ENCODE measurements at regions not wholly inside any gene's neighbourhood (a gene's known extent, or its start where the extent isn't known, plus 50 kb on each side); places are given as distances from the start of the nearest gene placed in this dataset.

DNA sequence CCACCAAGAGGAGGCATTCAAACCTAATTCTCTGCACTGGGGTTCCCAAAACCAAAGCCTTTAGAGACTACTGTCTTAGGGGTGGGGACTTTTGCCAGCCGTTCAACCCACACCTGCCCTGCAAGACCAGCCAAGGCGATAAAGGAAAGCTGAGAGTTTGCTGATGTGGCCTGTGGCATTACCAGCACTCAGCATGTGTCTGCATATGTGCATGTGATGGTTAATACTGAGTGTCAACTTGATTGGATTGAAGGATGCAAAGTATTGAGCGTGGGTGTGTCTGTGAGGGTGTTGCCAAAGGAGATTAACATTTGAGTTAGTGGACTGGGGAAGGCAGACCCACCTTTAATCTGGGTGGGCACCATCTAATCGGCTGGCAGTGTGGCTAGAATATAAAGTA, 474.2 kb downstream of the MED10 start:
- DNase-seq (no peak), ATAC-seq (no peak)
- H3K79me2 ChIP-seq (ENCODE audit: low read length), result no peaks in the 10 kb centered on the region
- ChIA-PET CTCF (no interaction called here), POLR2A (ENCODE audit: unreplicated experiment) (no interaction called here)
- no peak overlapping the region for H3K9ac ChIP-seq (ENCODE audit: low read length)
- H3F3A ChIP-seq (ENCODE audit: low read length, unreplicated experiment), result no peaks in the 10 kb centered on the region
- no peaks in the 10 kb centered on the region for H3K9me2 ChIP-seq (replicated peaks; ENCODE audit: low read length)
- no peak for TF ChIP-seq EZH2phosphoT487 (IDR thresholded peaks at IDR 0.05; ENCODE audit: borderline replicate concordance, low read length)
- no peak for TF ChIP-seq EZH2 (IDR thresholded peaks at IDR 0.05; ENCODE audit: low read length, unreplicated experiment)
- TF ChIP-seq, protein P1, sequence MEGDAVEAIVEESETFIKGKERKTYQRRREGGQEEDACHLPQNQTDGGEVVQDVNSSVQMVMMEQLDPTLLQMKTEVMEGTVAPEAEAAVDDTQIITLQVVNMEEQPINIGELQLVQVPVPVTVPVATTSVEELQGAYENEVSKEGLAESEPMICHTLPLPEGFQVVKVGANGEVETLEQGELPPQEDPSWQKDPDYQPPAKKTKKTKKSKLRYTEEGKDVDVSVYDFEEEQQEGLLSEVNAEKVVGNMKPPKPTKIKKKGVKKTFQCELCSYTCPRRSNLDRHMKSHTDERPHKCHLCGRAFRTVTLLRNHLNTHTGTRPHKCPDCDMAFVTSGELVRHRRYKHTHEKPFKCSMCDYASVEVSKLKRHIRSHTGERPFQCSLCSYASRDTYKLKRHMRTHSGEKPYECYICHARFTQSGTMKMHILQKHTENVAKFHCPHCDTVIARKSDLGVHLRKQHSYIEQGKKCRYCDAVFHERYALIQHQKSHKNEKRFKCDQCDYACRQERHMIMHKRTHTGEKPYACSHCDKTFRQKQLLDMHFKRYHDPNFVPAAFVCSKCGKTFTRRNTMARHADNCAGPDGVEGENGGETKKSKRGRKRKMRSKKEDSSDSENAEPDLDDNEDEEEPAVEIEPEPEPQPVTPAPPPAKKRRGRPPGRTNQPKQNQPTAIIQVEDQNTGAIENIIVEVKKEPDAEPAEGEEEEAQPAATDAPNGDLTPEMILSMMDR (conservative IDR thresholded peaks at IDR 0.05; ENCODE audit: low read depth, low read length), result no peak
- no peaks in the 10 kb centered on the region for H4K20me1 ChIP-seq (ENCODE audit: low read length)
- no peaks in the 10 kb centered on the region for H3K27me3 ChIP-seq (ENCODE audit: low read length)
- H3K4me2 ChIP-seq (ENCODE audit: low read length), result no peak overlapping the region
- no TSS peak for BruUV-seq (replicated peaks)
- intact Hi-C loops (cut with micrococcal nuclease), result no loop called here
- H3K4me1 ChIP-seq (ENCODE audit: insufficient read depth, low read length), result no peaks in the 10 kb centered on the region
- no peaks in the 10 kb centered on the region for H3K36me3 ChIP-seq (ENCODE audit: low read depth, low read length)
- no peak overlapping the region for H3K27ac ChIP-seq (ENCODE audit: low read length)
- H2AFZ ChIP-seq (ENCODE audit: low read length), result no peak overlapping the region
- peaks cover 6% of the 10 kb centered on the region; the same call in 1 of the 2 replicates for H3K9me3 ChIP-seq (ENCODE audit: low read length)
- H3K4me3 ChIP-seq (ENCODE audit: low read length), result no peak overlapping the region

DNA sequence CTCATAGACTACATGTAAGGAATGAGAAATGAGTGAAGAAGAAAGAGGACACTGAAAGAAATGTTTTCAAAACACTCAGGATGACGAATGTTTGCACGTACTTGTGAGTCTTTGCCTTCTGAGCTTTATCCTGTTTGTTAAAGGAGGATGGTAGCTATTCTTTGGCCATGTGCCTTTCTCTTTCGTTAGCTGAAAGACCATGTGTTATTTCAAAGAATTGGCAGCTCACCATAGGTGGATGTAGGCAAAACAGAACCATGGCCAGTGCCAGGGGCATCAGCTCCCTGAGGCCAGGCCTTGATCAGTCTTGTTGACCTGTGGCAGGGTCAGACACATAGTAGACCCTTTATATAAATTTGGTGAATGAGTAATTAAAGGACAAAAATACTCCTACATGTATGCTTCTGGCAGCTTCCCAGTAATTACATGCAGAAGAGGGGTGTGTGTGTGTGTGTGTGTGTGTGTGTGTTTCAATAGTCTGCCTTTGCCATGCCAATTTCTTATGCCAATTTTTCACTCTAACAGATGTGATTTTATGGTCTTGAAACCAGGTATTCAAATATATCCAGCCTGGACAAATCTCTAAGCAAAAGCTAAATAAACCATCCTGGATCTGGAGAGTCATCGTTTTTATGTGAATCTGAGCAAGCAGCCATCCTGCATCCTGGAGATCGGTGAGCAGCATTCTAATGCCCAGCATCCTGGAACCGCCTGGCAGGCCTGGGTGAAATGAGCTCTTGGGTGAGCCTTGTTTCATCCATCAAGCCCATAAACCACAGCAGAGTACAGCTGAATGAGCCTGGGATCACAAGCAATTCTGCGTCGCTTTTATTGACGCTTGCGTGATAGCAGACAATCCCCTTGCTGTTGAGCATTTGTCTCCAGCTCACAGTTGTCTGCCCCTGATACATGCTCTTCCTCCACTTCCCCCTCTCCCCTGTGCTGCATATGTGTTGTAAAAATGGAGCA, 475.4 kb downstream of the MED10 start:
- H2AFZ ChIP-seq (ENCODE audit: low read length), result no peak overlapping the region
- H3K27me3 ChIP-seq (ENCODE audit: low read length), result no peaks in the 10 kb centered on the region
- DNase-seq, result no peak
- intact Hi-C loops (cut with micrococcal nuclease), result no loop called here
- no peaks in the 10 kb centered on the region for H3K9me2 ChIP-seq (replicated peaks; ENCODE audit: low read length)
- H3K79me2 ChIP-seq (ENCODE audit: low read length), result no peaks in the 10 kb centered on the region
- no peak overlapping the region for H3K4me3 ChIP-seq (ENCODE audit: low read length)
- H3K4me2 ChIP-seq (ENCODE audit: low read length), result no peak overlapping the region
- no peaks in the 10 kb centered on the region for H3K36me3 ChIP-seq (ENCODE audit: low read depth, low read length)
- POLR2A ChIA-PET (ENCODE audit: unreplicated experiment), result no interaction called here
- H3K4me1 ChIP-seq (ENCODE audit: insufficient read depth, low read length), result no peaks in the 10 kb centered on the region
- CTCF ChIA-PET, result no interaction called here
- H4K20me1 ChIP-seq (ENCODE audit: low read length), result no peaks in the 10 kb centered on the region
- ATAC-seq, result no peak
- BruUV-seq (replicated peaks), result no TSS peak
- peaks cover 6% of the 10 kb centered on the region; the same call in 1 of the 2 replicates for H3K9me3 ChIP-seq (ENCODE audit: low read length)
- no peak overlapping the region for H3K9ac ChIP-seq (ENCODE audit: low read length)
- H3K27ac ChIP-seq (ENCODE audit: low read length), result no peak overlapping the region
- no peaks in the 10 kb centered on the region for H3F3A ChIP-seq (ENCODE audit: low read length, unreplicated experiment)
- TF ChIP-seq EZH2 (IDR thresholded peaks at IDR 0.05; ENCODE audit: low read length, unreplicated experiment) (no peak), EZH2phosphoT487 (IDR thresholded peaks at IDR 0.05; ENCODE audit: borderline replicate concordance, low read length) (no peak)
- TF ChIP-seq, protein P1 (conservative IDR thresholded peaks at IDR 0.05; ENCODE audit: low read depth, low read length), result no peak

DNA sequence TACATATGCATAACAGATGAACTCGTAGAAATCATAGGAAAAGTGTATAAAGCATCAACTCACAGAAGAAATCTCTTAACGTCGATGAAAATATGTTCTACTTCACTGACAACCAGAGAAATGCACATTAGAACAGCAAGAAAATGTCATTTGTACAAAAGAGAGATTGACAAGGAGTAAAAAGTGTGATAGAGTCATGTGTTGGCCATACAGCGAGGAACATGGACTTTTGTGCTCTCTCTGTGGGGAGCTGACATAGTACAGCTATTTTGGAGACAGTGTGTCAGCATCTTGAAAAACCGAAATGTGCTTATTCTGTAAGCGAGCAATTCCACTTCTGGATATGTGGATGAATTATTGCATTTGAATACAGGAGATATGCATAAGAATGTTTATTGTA, 477.9 kb downstream of the ICE1 start:
- no peaks in the 10 kb centered on the region for H3K36me3 ChIP-seq (ENCODE audit: low read depth, low read length)
- H3F3A ChIP-seq (ENCODE audit: low read length, unreplicated experiment), result no peaks in the 10 kb centered on the region
- DNase-seq (no peak), ATAC-seq (no peak)
- no peak for TF ChIP-seq EZH2 (IDR thresholded peaks at IDR 0.05; ENCODE audit: low read length, unreplicated experiment)
- no peak for TF ChIP-seq EZH2phosphoT487 (IDR thresholded peaks at IDR 0.05; ENCODE audit: borderline replicate concordance, low read length)
- TF ChIP-seq, protein P1 (conservative IDR thresholded peaks at IDR 0.05; ENCODE audit: low read depth, low read length), result no peak
- no peak overlapping the region for H3K27ac ChIP-seq (ENCODE audit: low read length)
- ChIA-PET CTCF (no interaction called here), POLR2A (ENCODE audit: unreplicated experiment) (no interaction called here)
- H3K9ac ChIP-seq (ENCODE audit: low read length), result no peak overlapping the region
- H4K20me1 ChIP-seq (ENCODE audit: low read length), result no peaks in the 10 kb centered on the region
- no peak overlapping the region for H3K4me2 ChIP-seq (ENCODE audit: low read length)
- no peaks in the 10 kb centered on the region for H3K79me2 ChIP-seq (ENCODE audit: low read length)
- no peaks in the 10 kb centered on the region for H3K4me1 ChIP-seq (ENCODE audit: insufficient read depth, low read length)
- BruUV-seq (replicated peaks), result no TSS peak
- H3K27me3 ChIP-seq (ENCODE audit: low read length), result no peaks in the 10 kb centered on the region
- no peak overlapping the region for H3K4me3 ChIP-seq (ENCODE audit: low read length)
- H3K9me3 ChIP-seq (ENCODE audit: low read length), result peaks cover 6% of the 10 kb centered on the region; the same call in 1 of the 2 replicates
- intact Hi-C loops (cut with micrococcal nuclease), result no loop called here
- no peak overlapping the region for H2AFZ ChIP-seq (ENCODE audit: low read length)
- no peaks in the 10 kb centered on the region for H3K9me2 ChIP-seq (replicated peaks; ENCODE audit: low read length)

Measured in PC-3 (cell line).